GM12891 (cell line): ENCODE measurements at regions not wholly inside any gene's neighbourhood (a gene's known extent, or its start where the extent isn't known, plus 50 kb on each side); places are given as distances from the start of the nearest gene placed in this dataset.

Source experiments
- POLR2A ChIP-seq: IDR thresholded peaks from 2 replicates; pipeline ENCODE4 v1.6.1; 2011; ENCODE audit warnings: low read depth, low read length, control low read depth
- POLR2AphosphoS5 ChIP-seq: IDR thresholded peaks from 2 replicates; pipeline ENCODE4 v1.6.1; 2011; ENCODE audit warnings: low read depth, low read length, control low read depth
- POU2F2 ChIP-seq: IDR thresholded peaks from 2 replicates; pipeline ENCODE4 v1.6.1; 2011; ENCODE audit warnings: low read depth, mild to moderate bottlenecking, control low read depth, low read length, moderate library complexity
- SPI1 ChIP-seq: IDR thresholded peaks from 2 replicates; pipeline ENCODE4 v1.6.1; 2011; ENCODE audit warnings: low read depth, low read length, control low read depth
- TAF1 ChIP-seq: IDR thresholded peaks from 2 replicates; pipeline ENCODE4 v1.6.1; 2011; ENCODE audit warnings: low read depth, low read length, control low read depth

DNA sequence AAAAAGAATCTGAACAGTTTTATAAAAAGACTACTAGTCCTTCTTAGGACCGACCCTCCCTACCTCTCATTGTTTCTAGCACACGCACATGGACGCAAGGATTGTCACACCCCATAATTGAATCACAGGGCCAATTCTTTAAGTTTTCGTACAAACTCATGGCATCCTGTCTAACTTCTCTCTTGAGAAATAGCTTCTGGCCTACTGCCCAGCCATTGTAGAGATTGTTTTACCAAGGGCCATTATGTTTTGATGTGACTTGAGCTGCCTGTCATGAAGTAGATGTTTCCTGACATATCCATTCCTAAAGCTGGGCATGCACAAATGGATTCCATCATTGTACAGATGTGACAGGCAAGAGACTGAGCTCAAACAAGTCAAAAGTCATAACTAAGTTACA lies 1672.1 kb upstream of the C9orf72 start:
- TF ChIP-seq POLR2A, result no peak
- TF ChIP-seq POLR2AphosphoS5, result no peak
- no peak for TF ChIP-seq POU2F2
- TF ChIP-seq SPI1, result no peak
- TF ChIP-seq TAF1, result no peak
